HG03520 (cell line): ENCODE measurements at regions not wholly inside any gene's neighbourhood (a gene's known extent, or its start where the extent isn't known, plus 50 kb on each side); places are given as distances from the start of the nearest gene placed in this dataset.

Source experiments
- ATAC-seq: cut with Tn5 transposase; IDR thresholded peaks from one replicate; pipeline ENCODE4 v1.9.1; 2021; ENCODE audit warnings: mild to moderate bottlenecking, moderate library complexity; ENCODE audit not compliant: unreplicated experiment

DNA sequence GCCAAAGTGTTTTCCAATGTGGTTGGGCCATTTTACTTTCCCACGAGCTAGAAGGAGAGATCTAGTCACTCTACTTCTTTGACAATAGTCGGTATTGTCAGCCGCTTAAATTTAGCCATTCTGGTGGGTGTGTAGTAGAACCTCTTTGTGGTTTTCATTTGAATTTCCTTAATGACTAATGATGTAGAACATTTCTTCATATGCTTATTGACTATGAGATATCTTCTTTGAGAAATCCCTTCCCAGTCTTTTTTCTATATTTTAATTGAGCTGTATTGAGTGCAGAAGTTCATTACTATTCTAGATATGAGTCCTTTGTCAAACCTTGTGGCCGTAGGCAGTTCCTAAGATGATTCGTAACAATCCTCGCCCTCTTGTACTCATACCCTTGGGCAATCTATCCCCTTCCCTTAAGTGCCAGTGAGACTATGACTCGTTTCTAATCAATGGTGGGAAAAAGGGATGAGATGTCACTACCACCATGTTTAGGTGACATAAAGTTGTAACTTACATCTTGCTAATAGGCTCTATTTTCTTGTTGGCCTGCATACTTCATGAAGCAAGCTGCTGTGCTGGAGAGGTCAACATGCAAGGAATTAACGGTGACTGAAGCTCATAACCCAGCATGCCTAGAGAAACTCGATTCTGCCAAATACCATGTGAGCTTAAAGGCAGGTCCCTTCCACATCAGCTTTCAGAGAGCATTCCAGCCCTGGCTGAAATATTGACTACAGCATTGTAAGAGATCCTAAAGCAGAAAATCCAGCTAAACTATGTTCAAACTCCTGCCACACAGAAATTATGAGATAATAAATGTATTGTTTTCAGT, 817.9 kb upstream of the SOX9 start:
- ATAC-seq = no peak

DNA sequence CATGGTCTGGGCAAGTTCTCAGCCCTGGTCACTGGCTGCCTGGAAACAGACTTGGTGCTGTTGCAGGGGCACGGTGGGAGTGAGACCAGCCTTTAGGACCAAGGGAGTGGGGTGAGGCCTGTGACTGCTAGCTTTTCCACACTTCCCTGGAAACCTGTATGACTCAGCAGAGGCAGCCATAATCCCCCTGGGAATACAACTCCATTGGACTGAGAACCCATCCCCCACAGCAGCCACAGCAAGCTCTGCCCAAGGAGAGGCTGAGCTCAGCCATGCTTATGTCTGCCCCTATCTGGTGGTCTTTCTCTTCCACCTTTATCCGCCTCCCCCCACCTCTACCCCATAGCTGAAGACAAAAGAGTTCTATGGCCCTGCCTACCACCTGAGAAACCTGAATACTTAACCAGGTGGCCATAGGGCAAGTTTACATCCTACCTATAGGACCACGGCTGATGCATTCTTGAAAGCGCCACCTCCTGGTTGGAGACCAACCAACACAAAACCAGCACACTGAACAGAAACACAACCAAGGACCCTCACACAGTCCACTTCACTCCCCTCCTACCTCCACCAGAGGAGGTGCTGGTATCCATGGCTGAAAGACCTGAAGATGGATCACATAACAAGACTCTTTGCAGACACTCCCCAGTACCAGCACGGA, 816.2 kb upstream of the SOX9 start:
- no peak for ATAC-seq

DNA sequence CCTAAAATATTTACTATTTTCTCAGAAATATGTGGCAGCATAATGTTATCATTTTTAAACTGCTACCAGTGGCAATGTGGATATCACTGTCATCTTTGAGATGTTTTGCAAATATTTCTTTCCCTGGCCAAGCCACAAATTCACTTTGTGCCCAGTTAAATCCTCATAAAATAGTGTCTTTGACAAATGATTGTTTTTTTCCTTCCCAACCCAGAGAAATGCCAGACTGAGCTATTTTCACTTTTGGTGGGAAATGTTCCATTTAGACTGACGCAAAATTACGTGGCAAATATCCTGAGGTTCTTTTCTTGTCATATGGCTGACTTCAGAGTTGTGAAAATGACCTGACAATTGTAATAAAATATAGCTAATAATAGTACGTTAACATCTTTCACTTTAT, 807.0 kb upstream of the SOX9 start:
- ATAC-seq = no peak

DNA sequence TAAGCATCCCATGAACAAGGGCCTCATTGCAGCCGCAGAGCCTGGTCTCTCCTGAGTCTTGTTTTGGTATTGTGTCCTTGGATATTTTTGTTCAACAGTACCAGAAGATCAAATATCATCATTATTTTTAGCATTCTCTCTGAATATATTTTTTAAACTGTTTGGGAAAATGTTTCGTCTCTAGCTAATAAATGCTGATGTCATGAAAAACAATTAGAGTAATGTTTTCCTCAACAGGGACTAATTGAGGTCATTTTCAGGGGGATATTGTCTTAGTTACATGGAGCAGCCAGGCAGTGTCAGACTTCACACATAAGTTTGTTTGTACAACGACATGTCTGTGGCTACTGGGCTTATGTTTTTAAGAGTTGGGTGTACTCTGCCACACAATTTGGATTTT, 805.3 kb upstream of the SOX9 start:
- ATAC-seq = no peak

DNA sequence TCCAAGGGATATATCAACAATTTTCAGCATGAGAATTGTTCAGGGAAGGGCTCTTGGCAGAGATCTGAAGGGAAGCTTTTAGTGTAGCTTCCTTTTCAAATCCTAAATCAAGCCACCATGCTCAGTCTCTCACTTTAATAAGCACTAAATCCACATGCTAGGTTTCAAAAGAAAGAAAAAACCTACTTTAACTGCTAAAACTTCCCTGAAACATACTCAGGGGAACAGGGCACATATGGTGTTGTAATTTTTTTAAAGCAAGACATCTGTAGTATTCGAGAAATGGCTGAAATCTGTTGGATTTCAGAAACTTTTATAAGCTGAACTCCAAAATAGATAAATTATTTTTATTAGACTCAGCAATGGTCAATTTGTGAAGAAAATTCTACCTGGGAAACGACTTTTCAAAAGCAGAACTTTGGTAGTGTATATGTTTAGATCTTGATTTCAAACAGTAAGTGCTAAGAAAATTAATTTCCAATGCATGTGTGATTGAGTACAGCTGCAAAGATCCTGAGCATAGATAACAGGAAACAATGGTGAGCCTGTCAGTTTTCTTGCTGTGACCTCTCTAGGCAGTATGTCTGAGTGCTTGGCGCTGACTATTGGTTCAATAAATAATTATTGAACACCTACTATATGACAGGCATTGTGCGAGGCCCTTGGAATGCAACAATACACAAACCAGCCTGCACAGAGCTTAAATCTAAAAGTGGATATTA, 804.5 kb upstream of the SOX9 start:
- ATAC-seq = no peak

DNA sequence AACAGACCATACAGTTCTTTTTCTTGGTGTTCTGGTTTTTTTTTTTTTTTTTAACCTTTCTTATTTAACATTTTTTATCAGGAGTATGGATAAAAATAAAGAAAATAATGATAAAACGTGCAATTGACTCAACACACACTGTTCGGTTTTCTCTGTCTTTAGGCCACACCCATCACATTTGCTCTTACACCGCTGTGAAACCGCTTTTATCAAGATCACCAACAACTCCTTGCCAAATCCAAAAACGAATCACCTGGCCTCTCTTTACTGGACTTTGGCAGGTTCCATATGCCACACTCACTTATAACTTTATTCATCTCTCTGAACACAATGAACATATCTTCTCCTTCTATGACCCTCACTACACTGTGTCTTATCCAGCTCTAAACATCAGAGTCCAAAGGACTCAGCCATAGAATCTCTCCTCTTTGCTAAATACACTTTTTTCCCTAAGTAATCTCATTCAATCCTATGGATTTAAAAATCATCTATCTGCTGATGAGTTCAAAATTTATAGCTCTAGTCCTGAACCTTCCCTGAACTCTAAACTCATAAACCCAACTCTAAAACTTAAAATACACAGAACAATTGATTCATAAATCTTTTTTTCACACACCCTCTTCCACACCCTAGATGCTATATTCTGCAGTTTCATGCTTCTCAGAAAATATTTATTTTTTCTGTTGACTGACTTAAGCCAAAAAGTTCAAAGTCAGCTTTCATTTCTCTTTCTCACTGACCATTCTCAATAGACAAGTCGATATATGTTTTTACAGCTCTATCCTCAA, 800.6 kb upstream of the SOX9 start:
- no peak for ATAC-seq

DNA sequence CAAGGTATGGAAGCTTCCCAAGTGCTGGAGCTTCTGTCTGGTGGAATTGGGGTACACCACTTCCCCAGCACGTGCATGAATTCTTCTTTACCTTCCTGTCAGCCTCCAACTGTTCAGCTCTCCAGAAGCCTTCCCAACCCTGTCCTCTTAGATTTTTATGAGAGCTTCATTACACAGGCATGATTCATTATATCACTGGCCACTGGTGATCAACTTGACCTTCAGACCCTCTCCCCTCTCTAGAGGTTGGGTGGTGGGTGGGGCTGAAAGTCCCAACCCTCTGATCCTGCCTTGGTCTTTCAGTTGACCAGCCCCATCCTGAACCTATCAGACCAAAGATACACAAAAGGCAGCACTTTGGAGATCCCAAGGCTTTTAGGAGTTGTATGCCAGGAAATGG, 795.7 kb upstream of the SOX9 start:
- no peak for ATAC-seq

DNA sequence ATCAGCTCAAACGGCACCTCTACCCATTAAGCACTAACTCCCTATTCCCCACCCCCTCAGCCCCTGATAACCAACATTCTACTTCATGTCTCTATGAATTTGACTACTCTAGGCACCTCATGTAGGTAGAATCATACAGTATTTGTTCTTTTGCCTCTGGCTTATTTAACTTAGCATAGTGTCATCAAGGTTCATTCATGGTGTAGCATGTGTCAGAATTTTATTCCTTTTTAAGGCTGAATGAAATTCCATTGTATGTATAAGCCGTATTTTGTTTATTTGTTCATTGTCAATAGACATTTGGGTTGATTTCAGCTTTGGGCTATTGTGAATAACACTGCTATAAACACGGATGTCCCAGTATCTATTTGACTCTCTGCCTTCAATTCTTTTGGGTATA, 794.9 kb upstream of the SOX9 start:
- ATAC-seq = no peak

DNA sequence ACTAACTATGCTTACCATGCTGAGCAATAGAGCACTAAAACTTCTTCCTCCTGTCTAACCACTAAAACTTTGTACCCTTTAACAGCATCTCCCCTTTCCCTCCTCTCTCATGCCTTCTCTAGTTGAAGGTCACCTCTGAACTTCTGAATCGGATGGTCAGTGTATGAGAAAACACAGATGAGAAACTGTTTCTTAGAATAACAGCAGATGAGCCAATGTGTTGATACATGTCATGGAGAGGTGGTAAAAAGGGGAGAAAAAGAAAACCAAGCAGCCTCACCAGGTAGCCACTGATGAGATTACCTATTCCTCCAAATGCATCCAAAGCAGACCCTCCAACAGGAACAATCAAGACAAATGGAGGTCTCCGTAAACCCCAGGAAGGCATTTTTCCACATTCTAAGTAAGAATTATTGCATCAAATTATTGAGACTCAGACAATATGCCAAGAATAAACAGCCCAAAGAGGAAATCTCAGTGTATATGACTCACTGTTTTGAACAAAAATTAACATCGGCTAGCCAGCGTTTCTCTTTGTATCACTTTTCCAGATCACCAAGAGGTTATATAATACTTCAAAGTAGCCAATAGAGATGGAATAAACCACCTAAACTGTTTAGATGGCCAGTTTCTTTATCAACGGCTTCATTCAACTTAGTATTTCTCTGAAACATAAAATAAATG, 793.3 kb upstream of the SOX9 start:
- no peak for ATAC-seq

DNA sequence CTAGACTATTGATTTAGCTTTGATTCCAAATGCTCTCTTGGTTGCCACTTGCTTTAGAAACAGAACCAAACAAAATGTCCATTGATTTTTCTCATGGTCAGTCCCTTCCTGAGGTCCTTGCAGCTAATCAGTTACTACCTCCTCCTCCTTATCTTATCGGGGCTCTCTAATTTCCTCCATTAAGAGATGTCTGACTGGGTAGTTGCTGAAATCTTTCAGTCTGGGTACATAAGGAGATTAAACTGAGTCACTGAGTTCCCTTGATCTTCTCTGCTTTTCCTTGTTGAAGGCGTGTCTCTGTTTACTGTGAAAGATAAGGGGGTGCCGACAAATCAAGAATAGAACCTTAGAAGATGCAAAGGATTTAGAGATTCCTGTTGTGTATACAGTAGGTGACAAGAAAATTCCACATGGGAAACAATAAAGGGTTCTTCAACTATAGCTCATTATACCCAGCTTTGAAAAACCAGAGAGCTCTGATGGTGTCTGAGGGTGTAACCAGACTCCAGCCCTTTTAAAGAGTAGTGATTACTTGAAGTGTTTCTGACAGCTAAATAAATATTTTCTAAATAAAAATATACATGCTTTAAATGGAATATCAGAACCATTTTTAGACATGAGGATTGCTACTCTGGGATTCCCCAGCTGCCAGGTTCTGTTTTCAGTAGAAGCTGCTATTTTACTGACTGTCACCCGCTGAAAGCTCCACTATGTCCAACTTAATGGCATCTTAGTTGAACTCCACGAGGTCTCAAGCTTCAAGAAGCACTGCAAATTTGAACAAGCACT, 791.3 kb upstream of the SOX9 start:
- ATAC-seq = no peak

DNA sequence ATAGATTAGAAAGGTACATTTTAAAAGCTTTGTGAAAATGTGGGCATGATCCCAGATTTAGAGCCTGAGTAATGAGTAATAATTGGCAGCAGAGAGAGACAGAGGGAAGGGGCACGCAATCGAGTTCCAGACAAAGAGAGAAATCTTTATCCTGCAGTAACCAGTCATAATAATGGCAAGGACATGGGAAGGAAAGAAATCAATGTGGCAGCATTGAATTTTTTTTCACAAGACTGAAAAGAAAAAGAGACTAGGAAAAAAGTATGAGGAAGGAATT, 790.8 kb upstream of the SOX9 start:
- no peak for ATAC-seq

DNA sequence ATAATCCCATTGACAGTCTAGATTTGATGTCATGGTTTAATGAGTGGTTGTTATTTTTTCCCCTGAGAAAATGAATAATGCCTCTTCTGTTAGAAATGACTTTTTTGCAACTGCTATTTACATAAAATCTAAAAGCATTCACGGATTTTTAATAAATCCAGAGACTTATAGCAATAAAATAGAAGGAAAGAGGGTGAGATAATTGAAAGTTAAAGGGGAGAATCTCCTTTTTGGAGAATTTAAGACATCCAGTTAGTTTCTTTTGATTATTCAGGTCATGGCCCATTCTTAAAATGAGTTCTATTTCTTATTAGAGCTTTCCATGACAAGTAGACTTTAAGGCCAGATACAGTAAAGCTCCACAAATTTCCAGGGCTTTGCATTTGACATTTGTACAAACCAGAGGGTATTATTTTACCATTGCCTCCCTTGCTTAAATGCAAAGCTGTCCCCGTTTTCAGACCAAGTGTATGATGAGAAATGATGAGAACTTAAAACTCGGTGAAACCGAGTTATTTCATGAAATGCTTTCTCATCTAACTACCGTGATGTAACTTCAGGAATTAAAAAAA, 789.0 kb upstream of the SOX9 start:
- ATAC-seq = no peak

DNA sequence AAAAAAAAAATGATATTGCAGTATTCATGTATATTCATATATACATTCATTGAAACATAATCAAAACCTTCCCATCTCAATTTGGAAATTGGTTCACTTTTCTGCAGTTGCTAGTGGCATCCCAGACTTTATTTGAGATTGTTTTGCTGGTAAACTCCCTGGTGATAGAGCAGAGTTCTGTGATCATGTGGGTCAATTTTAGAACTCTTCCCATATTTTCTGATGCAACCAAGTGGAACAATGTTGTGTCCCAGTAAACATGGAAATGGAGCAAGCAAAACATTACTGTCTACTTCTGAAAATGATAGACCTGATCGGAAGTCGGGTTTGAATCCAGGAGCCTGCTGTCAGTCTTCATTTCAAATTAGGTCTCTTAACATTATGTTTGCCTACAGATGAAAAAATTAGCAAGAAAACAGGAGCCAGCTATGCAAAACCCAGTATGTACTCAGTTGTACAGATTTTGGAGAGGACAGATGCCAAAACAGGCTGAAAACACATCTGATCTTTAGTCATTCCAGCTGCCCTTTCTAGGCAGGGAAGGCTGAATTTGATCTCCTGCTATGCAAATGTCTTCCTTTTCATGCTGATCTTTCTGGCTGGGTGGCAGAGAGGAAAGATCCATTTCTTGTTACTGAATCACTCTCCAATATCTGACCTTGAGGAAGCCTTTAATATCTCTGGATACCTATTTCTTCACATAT, 786.6 kb upstream of the SOX9 start:
- no peak for ATAC-seq

DNA sequence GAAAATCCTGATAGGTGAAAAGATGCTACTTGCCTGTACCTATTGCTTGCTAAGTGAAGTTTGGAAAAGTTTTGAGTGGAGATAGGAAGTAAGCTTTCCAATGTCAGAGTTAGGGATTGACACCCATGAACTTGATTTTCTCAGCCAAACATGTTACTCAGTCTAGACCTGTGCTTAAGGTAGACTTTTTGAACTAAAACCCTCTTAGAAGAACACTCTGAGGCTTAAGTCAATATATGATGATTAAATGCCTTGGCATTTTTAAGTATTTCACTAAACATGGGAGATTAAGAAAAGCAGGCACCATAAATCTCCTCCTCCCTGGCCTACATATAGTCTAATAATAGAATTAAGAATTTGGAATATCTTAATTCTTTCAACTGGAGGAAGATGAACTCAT, 785.6 kb upstream of the SOX9 start:
- ATAC-seq = no peak

DNA sequence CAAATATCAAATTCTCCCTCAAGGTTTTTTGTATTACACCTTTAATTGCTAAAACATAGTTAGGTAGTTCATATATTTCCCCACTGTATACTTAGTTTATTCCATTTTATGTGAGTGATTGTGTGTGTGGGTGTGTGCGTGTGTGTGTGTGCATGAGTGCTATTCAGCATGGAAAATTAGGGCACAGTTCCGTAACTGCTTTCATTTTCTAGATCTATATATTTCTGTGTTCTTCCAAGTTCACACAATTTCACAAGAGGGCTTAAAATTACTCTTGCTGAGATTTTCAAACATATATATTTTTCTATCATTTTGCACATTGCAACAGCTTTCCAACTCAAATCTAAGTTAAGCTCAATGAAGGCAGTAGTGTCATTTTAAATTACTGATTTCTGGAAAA, 782.9 kb upstream of the SOX9 start:
- ATAC-seq = no peak

DNA sequence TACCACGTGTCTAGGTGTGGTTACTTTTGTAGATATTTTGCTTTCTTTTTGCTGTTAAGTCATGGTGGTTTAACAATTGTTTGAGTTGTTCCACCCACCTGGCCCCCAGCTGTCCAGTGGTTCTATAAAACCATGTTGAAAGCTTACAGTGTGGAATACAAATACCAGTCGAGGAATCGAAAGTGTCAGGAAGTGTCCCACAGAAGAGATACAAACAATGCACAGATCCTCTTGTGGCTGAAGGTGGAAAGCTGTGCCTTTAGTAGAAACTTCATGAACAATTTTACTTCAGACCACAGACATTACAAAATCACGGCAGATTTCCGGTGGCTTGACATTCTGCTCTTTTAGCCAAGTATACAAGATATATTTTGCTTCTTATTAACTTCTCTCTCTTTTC, 782.4 kb upstream of the SOX9 start:
- no peak for ATAC-seq

DNA sequence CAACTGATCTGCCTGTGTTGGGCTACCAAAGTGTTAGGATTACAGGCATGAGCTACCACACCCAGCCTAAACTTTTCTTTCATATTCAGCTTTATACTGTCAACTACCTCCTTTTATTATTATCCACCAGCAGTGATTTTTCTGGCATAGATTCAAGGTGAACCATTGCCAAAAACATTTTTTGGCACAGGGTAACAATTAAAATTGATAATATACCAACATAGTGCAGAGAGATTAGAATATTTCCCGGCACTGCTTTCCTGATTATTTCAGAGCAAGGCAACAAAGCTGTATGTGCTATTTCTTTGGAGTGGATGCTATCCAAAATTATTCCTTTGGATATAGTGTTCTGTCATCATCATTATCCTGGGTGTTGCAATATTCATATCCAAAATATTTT, 781.6 kb upstream of the SOX9 start:
- ATAC-seq = no peak

DNA sequence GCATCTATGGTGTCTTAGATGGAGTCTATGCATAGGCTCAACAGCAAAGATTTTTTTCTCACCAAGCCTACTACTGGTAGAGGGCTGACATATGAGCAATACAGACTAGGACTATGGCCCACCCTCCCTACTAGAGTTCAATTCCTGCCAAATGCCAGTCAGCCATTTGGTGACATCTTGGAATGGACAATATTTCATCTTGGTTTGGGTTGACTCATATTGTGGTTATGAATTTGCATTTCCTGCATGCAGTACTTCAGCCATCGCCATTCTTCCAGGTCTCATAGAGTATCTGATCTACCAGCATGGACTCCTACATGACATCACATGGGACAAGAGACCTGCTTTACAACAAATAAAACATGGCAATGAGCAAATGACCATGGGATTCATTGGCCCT, 778.1 kb upstream of the SOX9 start:
- no peak for ATAC-seq

DNA sequence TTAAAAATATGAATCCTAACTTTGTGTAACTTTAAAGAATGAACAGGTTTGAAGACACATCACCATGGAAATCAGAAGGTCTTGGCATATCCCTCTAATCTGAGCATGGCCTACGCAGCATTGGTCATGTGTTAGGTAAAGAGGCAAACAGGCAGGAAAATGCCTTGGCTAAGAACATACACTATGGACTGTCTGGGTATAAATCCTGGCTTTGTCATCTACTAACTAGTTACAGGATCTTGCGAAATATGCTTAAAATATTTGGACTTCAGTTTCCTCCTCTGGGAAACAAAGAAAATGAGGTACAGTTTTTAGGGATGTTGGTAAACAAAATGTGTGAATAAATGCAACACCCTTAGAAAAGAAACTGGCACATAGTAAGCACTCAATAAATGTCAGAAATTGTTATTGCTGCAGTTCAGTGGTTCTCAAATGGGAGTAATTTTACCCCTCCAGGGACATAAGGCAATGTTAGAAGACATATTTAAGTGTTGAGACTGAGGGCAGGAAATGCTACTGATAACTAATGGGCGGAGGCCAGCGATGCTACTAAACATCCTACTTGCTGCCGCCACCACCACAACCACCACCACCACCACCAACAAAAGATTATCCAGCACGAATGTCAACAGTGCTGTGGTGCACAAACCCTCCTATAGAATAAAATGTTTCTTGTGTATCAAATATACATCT, 770.8 kb upstream of the SOX9 start:
- no peak for ATAC-seq
